HG03175 (cell line): ENCODE measurements at regions not wholly inside any gene's neighbourhood (a gene's known extent, or its start where the extent isn't known, plus 50 kb on each side); places are given as distances from the start of the nearest gene placed in this dataset.
"Not testable (repeated sequence)": the region's sequence is repeated elsewhere in the genome, so short reads cannot be mapped to it uniquely, and the experiment has no call there.

Source experiments
- ATAC-seq: cut with Tn5 transposase; IDR thresholded peaks from one replicate; pipeline ENCODE4 v1.9.1; 2021; ENCODE audit warnings: mild to moderate bottlenecking, moderate library complexity; ENCODE audit not compliant: unreplicated experiment

GRCh38 chr15:55126111-55126510 is 70.6 kb downstream of the RSL24D1 start:
- no peak for ATAC-seq

- ATAC-seq, result no peak
Observed at GRCh38 chr15:55124616-55125015, 72.1 kb downstream of the RSL24D1 start.

- no peak for ATAC-seq
Observed at GRCh38 chr15:55118344-55118870, 78.3 kb downstream of the RSL24D1 start.

GRCh38 chr15:55116636-55117035 is 80.1 kb downstream of the RSL24D1 start:
- no peak for ATAC-seq

GRCh38 chr15:55113736-55114135 is 83.0 kb downstream of the RSL24D1 start:
- ATAC-seq, result no peak

- ATAC-seq, result no peak
Observed at GRCh38 chr15:55112706-55113105, 84.0 kb downstream of the RSL24D1 start.

GRCh38 chr15:55110446-55110845 is 86.3 kb downstream of the RSL24D1 start:
- ATAC-seq, result no peak

GRCh38 chr15:55108858-55109518 is 87.8 kb downstream of the RSL24D1 start:
- peak; percentile 79 for ATAC-seq

- no peak for ATAC-seq
Observed at GRCh38 chr15:55108448-55108847, 88.3 kb downstream of the RSL24D1 start.

- ATAC-seq, result no peak
Observed at GRCh38 chr15:55106155-55106554, 90.6 kb downstream of the RSL24D1 start.

- no peak for ATAC-seq
Observed at GRCh38 chr15:55094136-55094535, 102.6 kb downstream of the RSL24D1 start.

GRCh38 chr15:55088207-55088606 is 108.5 kb downstream of the RSL24D1 start:
- no peak for ATAC-seq

GRCh38 chr15:55084673-55085072 is 112.1 kb downstream of the RSL24D1 start:
- ATAC-seq, result no peak

- no peak for ATAC-seq
Observed at GRCh38 chr15:55084216-55084615, 112.5 kb downstream of the RSL24D1 start.

GRCh38 chr15:55077052-55077451 is 119.7 kb downstream of the RSL24D1 start:
- not testable (repeated sequence) for ATAC-seq

GRCh38 chr15:55074431-55074830 is 122.3 kb downstream of the RSL24D1 start:
- ATAC-seq, result no peak

GRCh38 chr15:55063970-55064369 is 132.8 kb downstream of the RSL24D1 start:
- not testable (repeated sequence) for ATAC-seq

- no peak for ATAC-seq
Observed at GRCh38 chr15:55060836-55061235, 135.9 kb downstream of the RSL24D1 start.

- ATAC-seq, result no peak
Observed at GRCh38 chr15:55056500-55056899, 140.2 kb downstream of the RSL24D1 start.

- ATAC-seq, result no peak
Observed at GRCh38 chr15:55044162-55044561, 152.6 kb downstream of the RSL24D1 start.

- ATAC-seq, result no peak
Observed at GRCh38 chr15:55037071-55037470, 159.7 kb downstream of the RSL24D1 start.

GRCh38 chr15:55035749-55036148 is 161.0 kb downstream of the RSL24D1 start:
- ATAC-seq, result no peak

GRCh38 chr15:55033574-55033973 is 163.2 kb downstream of the RSL24D1 start:
- ATAC-seq, result no peak
